ENCODE measurements at regions not wholly inside any gene's neighbourhood (a gene's known extent, or its start where the extent isn't known, plus 50 kb on each side); places are given as distances from the start of the nearest gene placed in this dataset.
A peak's percentile ranks its signal among the peaks of the same experiment; 100 is the strongest.
"Not testable (repeated sequence)": the region's sequence is repeated elsewhere in the genome, so short reads cannot be mapped to it uniquely, and the experiment has no call there.

DNA sequence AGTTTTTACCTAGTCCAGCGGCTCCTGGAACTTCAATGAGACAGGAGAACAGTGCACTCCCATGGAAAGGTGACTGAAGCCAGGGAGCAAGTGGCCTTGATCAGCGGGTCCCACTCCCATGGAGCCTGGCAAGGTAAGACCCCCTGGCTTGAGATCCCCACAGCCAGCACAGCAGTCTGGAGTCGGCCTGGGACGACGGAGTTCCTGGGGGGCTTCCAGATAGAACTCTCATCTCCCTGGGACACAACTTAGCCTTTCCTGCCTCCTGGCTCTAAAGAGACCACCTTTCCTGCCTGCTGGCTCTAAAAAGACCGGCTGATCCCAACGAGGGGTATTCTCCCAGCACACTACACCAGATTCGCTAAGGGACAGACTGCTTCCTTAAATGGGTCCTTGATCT lies 1279.0 kb upstream of the GOT2 start:
- no peak for DNase-seq (ENCODE audit: low spot score)

DNA sequence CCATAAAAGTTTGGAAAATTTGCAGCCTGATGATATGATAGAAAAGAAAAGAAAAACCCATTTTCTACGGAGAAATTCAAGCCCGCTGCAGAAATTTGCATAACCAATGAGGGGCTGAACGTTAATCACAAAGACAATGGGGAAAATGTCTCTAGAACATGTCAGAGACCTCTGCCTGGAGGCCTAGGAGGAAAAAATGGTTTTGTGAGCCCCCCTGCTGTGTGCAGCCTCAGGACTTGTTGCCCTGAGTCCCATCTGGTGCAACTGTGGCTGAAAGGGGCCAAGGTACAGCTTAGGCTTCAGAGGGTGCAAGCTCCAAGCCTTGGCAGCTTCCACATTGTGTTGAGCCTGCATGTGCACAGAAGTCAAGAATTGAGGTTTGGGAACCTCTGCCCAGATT lies 1267.4 kb upstream of the GOT2 start:
- DNase-seq (ENCODE audit: low spot score) = no peak

DNA sequence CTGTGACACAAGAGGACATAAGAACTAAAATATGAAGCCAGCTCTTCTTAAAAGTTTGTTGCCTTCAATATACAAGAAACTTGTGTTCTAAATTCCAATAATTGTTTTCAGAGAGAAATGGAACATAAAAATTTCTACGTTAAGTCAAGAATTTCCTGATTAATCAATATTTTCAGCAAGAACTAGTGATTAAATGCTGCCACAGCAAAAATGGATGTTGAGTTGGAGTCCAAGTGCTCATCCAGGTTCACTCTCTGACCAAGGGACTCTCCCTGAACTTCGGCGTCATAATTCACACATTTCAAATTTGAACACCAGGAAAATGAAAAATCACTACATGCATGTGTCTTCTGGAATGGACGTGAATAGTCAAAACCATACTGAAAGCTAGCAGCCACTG lies 1263.6 kb upstream of the GOT2 start:
- no peak for DNase-seq (ENCODE audit: low spot score)

DNA sequence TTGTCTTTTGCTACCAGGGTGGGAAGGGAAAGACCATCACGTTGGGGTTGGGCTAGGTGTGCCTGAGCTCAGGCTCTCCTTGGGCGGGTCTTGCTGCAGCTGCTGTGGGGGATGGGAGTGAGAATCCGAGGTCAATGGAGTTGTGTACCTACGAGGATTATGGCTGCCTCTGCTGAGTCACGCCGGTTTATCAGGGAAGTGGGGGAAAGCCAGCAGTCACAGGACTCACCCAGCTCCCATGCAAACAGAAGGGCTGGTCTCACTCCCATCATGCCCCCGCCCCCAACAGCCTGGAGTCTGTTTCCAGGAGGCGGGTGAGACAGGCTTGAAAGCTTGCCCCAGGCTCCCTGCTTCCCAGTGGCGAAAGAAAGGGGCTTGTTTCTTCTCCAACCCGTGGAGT lies 1259.0 kb upstream of the GOT2 start:
- no peak for DNase-seq (ENCODE audit: low spot score)

DNA sequence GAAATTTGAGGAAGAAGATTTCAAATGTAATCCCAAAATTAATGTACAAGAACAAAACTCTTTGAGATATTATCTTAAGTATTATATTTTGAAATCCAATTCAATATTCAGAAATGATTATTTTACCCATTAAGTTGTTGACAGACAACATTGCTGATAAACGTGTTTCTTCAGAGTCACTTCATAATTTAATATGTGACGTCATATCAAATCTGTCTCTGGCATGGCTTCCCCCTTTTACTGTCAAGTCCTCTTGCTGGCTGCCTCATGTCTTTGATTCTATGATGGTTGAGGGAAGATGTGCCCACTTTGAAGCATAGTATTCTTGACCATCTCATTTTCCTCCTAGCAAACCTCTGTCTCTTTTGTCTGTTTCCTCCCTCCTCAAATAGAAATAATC lies 1257.1 kb upstream of the GOT2 start:
- no peak for DNase-seq (ENCODE audit: low spot score)

DNA sequence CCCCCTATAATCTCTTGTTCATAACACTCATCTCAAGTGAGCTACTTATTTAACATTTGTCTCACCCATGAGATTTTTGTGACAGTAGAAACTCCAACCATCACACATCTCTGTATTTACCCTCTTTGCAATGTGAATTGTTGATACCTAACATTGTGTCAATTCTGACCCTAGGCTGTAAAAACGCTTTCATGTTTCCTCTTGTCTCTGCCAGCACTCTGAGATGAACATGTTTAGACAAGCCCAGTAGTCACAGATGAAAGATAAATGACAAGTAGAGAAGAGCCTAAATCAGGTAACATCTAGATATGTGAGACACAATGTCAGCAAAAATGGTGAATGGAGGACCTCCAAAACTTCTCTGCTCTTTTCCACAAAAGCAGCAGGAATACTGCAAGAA lies 1254.5 kb upstream of the GOT2 start:
- no peak for DNase-seq (ENCODE audit: low spot score)

DNA sequence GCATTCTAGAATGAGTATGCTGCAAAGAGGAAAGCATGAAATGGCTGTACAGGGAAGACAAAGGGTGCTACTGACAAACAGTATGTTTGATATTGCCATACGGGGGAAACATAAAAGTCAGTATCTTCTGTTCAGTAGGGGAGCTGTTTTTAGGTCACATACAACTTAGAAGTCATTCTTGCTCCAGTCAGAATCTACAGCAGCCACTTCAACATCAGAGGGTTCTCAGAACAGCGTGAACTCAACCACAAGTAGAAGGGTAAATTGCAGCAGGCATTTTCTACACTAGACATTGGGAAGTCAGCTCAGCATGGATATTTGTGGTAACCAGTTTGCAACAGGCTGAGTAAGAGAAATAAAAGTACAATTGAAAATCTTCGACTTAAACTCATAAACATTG lies 1241.8 kb upstream of the GOT2 start:
- DNase-seq (ENCODE audit: low spot score) = no peak

DNA sequence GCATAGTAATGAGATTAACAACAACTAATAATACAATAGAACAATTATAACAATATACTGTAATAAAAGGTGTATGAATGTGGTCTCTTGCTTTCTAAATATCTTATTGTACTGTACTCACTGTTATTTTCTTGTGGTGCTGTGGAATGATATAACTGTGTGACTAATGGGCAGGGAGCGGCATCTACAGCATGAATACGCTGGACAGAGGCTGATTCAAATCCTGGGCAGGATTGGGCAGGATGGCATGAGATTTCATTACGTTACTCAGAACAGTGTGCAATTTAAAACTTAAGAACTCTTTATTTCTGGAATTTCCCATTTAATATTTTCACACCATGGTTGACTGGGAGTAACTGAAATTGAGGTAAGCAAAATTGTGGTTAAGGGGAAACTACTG lies 1239.8 kb upstream of the GOT2 start:
- no peak for DNase-seq (ENCODE audit: low spot score)

DNA sequence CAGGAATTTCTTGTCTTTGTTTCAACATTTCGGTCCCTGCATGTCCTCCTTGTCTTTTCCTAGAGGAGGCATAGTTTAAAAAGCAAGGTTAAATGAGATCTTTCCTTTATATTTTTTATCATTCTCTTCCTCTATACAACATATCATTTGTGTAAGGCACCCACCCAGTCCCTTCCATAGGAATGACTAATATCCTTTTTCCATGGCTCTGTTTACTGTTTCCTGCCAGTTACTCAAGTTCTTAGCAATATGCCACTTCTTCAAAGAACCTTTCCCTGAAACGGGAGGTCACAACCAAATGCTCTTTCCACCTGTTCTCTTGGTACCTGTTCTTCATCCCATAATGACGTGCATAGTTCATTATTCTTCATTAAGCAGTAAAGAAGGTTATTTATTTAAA lies 1237.1 kb upstream of the GOT2 start:
- DNase-seq (ENCODE audit: low spot score) = no peak

DNA sequence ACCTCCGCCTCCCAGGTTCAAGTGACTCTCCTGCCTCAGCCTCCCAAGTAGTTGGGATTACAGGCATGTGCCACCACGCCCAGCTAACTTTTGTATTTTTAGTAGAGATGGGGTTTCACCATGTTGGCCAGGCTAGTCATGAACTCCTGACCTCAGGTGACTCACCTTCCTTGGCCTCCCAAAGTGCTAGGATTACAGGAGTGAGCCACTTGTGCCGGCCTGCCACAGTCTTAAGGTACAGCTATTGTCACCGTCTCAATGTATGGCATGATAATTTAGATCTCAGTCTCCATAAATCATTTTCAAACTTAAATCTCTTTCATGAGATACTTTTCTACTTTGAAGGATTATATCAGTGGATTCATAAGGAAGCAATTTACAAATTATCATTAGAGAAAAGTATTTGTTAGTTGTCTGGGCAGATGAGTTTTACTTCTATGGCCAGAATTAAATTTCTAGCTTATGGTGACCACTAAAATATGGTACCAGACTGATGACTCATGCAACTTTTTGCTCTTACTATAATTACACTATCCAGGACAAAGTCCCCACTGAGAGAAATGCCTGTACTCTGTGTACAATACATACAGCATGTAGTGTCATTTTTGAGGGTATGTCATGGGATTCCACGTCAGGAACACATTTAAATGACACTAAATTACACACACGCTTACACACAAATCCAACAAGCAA lies 1230.3 kb upstream of the GOT2 start:
- DNase-seq (ENCODE audit: low spot score) = peak; percentile 10

DNA sequence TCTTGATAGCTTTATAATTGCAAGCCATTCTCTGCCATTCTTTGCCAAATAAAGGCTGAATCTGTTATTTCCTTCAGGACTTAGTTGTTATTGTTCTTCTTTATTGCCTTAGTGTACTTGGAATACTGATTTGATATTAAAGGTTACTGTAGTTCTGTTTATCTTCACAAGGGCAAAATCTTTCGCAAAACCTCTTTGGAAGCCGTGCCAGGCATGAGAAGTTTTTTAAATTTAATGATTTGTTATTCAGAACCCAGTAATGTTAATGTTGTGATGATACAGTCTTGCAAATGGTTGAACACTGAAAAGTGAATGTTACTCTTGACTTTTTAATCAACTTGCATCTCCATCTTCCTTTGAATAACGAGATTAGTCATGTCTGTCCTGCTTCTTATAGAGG lies 1225.2 kb upstream of the GOT2 start:
- no peak for DNase-seq (ENCODE audit: low spot score)

DNA sequence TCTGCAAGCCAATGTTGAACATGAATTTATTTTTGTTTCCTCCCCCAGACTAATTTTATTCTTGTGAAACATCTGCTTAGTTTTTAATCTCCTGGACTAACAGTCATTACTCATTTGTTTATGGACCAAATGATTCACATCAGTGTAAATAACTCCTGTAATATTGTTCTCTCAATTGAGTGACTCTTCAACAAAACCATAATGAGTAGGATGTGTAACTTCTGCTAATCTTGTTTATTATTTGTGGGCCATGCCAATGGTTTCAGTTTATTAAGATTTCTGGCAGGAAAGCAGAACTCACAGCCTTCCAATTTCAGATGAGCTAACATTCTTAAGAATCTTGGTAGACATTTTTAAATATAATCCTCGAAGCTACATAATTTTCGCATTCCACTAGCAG lies 1216.3 kb upstream of the GOT2 start:
- no peak for DNase-seq (ENCODE audit: low spot score)

DNA sequence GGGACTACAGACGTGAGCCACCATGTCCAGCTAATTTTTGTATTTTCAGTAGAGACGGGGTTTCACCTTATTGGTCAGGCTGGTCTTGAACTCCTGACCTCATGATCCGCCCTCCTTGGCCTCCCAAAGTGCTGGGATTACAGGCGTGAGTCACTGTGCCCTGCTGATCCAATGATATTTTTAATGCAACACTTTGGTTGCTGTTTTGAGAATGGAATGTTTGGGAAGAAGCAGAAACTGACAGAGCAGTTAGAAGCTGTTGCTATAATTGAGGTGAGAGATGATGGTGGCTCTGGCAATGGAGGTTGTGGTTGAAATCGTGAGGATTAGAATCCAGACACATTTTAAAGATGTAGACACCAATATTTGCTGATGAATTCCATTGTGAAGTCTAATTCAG lies 1209.9 kb upstream of the GOT2 start:
- not testable (repeated sequence) for DNase-seq (ENCODE audit: low spot score)

DNA sequence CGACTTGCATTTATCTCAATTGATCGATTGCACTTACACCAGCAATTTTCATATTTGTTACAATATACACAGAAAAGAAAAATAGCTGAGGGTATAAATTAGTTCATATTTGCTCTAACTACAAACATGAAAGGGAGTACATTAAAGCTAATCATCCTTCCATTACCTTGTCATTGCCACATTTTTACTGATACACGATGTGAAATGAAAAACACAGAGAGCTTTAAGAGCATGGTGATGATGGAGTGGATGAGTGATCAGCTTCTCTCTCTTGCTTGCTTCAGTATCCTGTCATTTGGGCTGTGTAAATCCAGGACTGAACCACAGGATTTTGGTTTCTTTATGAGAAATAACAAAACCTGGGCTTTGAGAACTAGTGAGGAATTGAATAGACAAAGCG lies 1207.5 kb upstream of the GOT2 start:
- DNase-seq (ENCODE audit: low spot score) = no peak

DNA sequence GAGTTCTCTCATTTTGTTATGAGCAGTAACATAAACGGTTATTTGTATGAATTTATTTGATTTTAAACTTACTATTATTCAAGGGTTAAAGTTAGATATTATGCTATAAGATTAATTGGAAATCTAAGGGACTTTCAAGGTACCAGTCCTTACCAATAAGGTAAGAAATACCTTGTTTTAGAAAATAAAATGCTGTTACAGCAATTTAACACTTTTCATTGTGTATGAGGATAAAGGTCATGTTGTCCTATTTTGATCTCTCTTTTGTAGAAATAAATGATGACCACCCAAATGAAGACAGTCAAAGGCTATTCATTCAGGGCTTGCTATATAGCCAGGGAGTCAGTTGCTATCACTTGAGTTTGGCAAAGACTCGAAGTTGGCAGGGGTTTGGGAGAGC lies 1185.9 kb upstream of the GOT2 start:
- DNase-seq (ENCODE audit: low spot score) = no peak

DNA sequence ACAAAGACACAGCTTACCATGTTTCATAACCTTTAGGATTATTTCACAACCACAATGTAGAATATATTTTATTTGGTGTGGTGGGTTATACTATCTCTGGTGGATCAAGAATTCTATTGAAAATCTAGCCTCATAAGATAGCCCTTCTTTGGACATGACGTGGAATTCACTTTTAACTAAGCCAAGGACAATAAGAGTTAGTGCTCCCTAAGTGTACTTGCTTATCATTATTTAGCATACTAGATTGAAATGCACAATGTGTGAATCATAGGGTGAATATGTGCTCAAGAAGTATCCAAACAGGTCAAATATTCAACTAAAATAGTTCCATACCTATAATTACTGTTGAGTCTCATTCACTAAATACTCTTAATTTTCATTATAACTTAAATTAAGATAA lies 1179.5 kb upstream of the GOT2 start:
- DNase-seq (ENCODE audit: low spot score) = no peak

DNA sequence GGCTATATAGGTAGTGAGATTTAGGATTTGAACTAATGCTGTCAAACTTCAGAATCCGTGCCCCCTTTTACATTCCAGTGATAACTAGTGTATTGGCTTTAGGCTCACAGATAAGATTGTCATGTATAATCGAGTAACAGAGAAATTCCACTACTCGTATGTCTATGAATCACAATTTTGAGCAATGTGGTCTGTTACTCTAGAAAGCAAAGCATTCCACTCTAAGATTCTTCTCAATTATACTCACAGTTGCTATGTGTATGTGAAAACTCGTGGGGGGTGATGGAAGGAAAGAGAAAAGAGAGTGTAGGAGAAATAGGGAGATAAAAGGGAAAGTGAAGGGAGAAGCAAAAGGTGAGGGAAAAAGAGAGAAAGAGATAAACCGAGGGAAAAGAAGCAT lies 1175.1 kb upstream of the GOT2 start:
- DNase-seq (ENCODE audit: low spot score) = no peak

DNA sequence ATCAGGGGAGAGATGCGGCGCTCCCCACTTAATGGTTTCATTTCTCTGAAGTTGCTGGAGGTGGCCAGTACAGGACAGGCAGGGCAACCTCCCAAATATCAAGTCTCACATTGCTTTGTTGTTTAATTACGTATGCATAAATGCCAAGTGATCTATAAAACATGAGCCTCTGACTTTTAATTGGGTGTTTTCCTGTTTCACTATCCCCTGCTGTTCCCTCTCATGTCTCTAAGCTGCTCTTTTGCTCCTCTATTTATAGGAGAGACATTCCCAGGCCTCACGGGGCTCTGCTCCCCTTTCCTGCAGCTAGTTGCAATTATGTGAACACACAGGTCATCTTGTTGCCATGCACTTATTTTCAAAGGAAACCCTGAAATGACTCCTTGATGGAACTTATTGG lies 1173.5 kb upstream of the GOT2 start:
- DNase-seq (ENCODE audit: low spot score) = no peak

DNA sequence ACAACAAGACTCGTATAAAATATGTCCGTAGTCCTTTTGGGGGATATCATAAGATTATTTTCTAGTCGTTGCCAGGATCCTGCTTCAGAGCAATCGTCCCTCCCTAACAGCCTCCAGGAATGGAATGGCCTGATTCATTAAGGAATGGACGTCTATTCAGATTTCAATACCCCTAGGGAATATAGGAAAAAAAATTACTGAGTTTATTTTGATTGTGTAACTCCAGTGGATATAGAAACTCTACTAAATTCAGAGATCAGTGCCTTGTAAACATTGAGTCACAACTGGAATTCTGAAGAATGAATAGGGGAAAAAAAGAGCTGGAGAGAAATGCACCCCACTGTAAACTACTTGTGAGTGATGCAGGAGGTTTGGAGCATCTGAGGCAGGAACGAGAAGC lies 1171.5 kb upstream of the GOT2 start:
- no peak for DNase-seq (ENCODE audit: low spot score)

DNA sequence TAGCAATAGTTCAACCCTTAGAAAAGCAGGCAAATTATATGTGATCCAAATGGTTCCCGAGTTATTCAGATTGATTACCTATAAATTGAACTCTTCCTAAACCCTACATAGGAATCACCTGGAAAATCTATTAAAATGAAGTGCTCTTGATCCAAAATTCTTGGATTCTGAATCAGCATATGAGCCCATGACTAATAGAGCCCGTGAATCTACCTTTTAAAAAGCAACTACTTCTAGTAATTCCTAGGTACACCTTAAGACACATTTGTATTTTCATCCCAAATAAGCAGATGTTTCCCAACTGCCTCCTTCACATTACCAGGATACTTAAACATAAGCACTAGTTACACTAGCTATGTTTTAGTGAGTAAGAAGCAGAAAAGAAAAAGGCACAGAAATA lies 1171.0 kb upstream of the GOT2 start:
- no peak for DNase-seq (ENCODE audit: low spot score)

DNA sequence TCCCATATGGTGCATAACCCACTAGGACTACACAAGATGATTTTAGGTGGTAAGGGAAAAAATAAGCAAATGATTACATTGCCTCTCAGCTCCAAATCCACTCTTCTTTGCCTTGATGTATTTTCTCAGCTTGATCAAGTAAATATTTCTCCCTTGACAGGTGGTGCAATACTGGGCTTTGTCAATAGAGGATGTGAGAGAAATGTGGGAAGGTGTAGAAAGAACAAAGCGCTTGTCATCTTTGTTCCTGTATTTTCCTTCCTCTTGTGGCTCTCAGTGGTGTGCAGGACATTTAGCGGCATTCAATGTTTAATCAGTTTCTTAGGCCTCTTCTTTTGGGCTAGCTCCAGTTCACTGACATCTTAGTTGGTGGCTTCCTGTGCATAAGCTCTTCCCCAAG lies 1165.8 kb upstream of the GOT2 start:
- no peak for DNase-seq (ENCODE audit: low spot score)

DNA sequence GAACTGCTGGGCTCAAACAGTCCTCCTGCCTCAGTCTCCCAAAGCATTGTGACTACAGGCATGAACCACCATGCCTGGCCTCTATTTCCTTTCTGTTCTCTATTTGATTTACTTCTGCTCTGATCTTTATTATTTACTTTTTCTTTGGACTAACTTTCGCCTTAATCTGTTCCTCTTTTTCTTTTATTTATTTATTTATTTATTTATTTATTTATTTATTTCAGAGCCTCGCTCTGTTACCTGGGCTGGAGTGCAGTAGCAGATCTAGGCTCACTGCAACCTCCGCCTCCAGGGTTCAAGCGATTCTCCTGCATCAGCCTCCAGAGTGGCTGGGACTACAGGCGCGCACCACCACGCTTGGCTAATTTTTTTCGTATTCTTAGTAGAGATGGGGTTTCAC lies 1158.3 kb upstream of the GOT2 start:
- no peak for DNase-seq (ENCODE audit: low spot score)

DNA sequence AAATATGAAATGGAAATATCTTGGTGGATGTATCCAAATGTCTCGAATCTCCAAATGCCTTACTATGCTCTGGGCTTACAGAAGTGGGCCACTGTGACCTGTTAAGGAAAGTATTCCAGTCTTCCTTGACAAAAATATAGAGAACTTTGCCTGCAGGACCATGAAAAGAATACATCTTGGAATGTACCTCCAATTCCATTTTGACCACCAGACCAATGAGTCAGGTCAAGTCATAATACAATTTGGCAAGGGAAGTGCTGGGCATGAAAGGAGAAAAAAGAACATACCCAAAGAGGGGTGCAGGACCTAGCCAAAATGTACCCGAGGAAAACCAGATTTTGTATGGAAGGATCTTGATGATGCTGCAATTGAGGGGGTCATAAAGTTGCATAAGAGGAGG lies 1153.7 kb upstream of the GOT2 start:
- no peak for DNase-seq (ENCODE audit: low spot score)

DNA sequence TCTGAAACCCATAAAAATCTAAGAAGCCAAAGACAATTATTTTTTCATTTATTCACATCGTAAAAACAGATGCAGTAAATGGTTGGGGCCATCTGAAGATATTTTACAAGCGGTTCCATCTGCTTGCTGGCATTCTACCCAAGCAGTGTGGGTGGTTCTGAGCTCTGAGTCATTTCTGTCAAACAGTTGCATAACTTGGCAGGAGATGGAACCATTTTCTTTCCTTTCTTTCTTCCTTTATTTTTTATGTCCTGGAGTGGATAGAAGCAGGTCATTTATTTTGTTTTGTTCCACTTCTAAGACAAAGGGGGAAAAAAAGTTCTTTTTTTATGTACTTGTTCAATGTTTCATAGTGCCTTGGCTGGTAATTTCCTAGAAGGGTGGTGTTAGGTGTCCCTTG lies 1151.9 kb upstream of the GOT2 start:
- no peak for DNase-seq (ENCODE audit: low spot score)

DNA sequence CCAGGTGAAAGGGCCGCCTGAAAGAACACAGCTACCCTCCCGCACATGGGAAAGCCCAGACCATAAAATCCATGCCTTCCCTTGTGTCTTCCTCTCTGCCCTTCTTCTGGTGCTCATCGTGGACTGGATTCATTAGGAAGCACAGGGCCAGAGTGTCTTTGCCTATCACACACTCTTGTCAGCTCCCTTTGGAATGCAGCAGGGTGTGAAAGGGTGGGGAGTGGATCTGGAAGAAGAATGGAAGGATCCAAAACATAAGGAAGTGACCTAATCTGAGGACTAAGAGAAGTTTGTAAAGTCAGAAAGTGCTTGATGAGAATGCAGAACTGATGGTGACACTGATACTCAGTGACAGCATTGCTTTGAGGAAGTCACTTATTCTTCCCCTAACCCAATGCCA lies 1147.3 kb upstream of the GOT2 start:
- no peak for DNase-seq (ENCODE audit: low spot score)
